ENCODE measurements at regions not wholly inside any gene's neighbourhood (a gene's known extent, or its start where the extent isn't known, plus 50 kb on each side); places are given as distances from the start of the nearest gene placed in this dataset.

- Histone ChIP-seq H3K4me3 (ENCODE audit: low read depth, low read length, poor library complexity, severe bottlenecking) (no peak overlapping the region), H3K36me3 (ENCODE audit: insufficient read depth, low read length) (no peaks in the 10 kb centered on the region), H2AFZ (ENCODE audit: low read length) (no peak overlapping the region), H4K20me1 (ENCODE audit: insufficient read depth, low read length) (no peaks in the 10 kb centered on the region), H3K9me3 (ENCODE audit: low read length) (no peaks in the 10 kb centered on the region), H3K4me1 (ENCODE audit: insufficient read depth, low read length, poor library complexity, severe bottlenecking) (no peaks in the 10 kb centered on the region), H3K79me2 (ENCODE audit: insufficient read depth, low read depth, low read length) (no peaks in the 10 kb centered on the region), H3K9me2 (ENCODE audit: insufficient read depth, low read length) (no peaks in the 10 kb centered on the region), H3K4me2 (ENCODE audit: low read length) (no peak overlapping the region), H3K27ac (ENCODE audit: low read depth, low read length, poor library complexity, severe bottlenecking) (no peak overlapping the region)
- ChIA-PET CTCF (ENCODE audit: unreplicated experiment) (no interaction called here), POLR2A (no interaction called here)
- no peak for TF ChIP-seq CTCF (conservative IDR thresholded peaks at IDR 0.05; ENCODE audit: low read length)
- no peak for TF ChIP-seq EZH2phosphoT487 (IDR thresholded peaks at IDR 0.05; ENCODE audit: borderline replicate concordance, low read depth, low read length)
- intact Hi-C loops (cut with micrococcal nuclease; ENCODE audit: unreplicated experiment), result no loop called here
- no peak for DNase-seq (ENCODE audit: low spot score)
- no TSS peak for BruUV-seq (replicated peaks)
Observed at GRCh38 chr10:24054421-24054820, 154.5 kb upstream of the KIAA1217 start.

DNA sequence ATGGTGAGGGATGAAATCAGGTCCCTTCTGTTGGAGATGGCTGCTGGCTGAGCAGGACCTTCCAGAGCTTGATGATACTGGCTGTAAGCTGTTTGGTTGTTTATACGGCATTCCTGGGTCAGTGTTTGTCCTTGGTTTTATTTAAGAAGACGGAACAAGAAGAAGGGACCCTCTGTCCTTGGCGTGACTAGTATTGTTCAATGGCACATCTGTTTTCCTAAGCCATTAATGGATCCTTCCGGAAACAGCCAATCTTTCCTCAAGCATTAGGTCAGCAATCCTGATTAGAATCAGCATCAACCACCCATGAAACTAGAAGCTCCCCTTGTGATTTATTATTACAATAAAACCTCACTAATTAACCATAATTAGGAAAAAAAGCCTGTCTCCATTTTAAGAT, 128.7 kb upstream of the KIAA1217 start:
- intact Hi-C loops (cut with micrococcal nuclease; ENCODE audit: unreplicated experiment), result no loop called here
- BruUV-seq (replicated peaks), result no TSS peak
- CTCF ChIA-PET (ENCODE audit: unreplicated experiment), result no interaction called here
- DNase-seq (ENCODE audit: low spot score), result no peak
- Histone ChIP-seq H3K9me2 (ENCODE audit: insufficient read depth, low read length) (no peaks in the 10 kb centered on the region), H3K4me3 (ENCODE audit: low read depth, low read length, poor library complexity, severe bottlenecking) (no peak overlapping the region), H3K4me2 (ENCODE audit: low read length) (no peak overlapping the region), H2AFZ (ENCODE audit: low read length) (no peak overlapping the region), H3K79me2 (ENCODE audit: insufficient read depth, low read depth, low read length) (no peaks in the 10 kb centered on the region), H3K9me3 (ENCODE audit: low read length) (no peaks in the 10 kb centered on the region), H3K27ac (ENCODE audit: low read depth, low read length, poor library complexity, severe bottlenecking) (no peak overlapping the region), H3K36me3 (ENCODE audit: insufficient read depth, low read length) (no peaks in the 10 kb centered on the region), H4K20me1 (ENCODE audit: insufficient read depth, low read length) (no peaks in the 10 kb centered on the region), H3K4me1 (ENCODE audit: insufficient read depth, low read length, poor library complexity, severe bottlenecking) (no peaks in the 10 kb centered on the region)
- POLR2A ChIA-PET, result interaction anchor here (0.7 kb wide), 1 partner anchor 183 kb away, joined by 3 read pairs; no protein-coding TSS in a partner anchor
- TF ChIP-seq CTCF (conservative IDR thresholded peaks at IDR 0.05; ENCODE audit: low read length), result no peak
- TF ChIP-seq EZH2phosphoT487 (IDR thresholded peaks at IDR 0.05; ENCODE audit: borderline replicate concordance, low read depth, low read length), result no peak

- Histone ChIP-seq H3K27ac (ENCODE audit: low read depth, low read length, poor library complexity, severe bottlenecking) (no peak overlapping the region), H3K36me3 (ENCODE audit: insufficient read depth, low read length) (no peaks in the 10 kb centered on the region), H3K9me3 (ENCODE audit: low read length) (no peaks in the 10 kb centered on the region), H3K4me3 (ENCODE audit: low read depth, low read length, poor library complexity, severe bottlenecking) (no peak overlapping the region), H2AFZ (ENCODE audit: low read length) (no peak overlapping the region), H4K20me1 (ENCODE audit: insufficient read depth, low read length) (no peaks in the 10 kb centered on the region), H3K79me2 (ENCODE audit: insufficient read depth, low read depth, low read length) (no peaks in the 10 kb centered on the region), H3K9me2 (ENCODE audit: insufficient read depth, low read length) (no peaks in the 10 kb centered on the region), H3K4me1 (ENCODE audit: insufficient read depth, low read length, poor library complexity, severe bottlenecking) (no peaks in the 10 kb centered on the region), H3K4me2 (ENCODE audit: low read length) (no peak overlapping the region)
- no peak for DNase-seq (ENCODE audit: low spot score)
- TF ChIP-seq EZH2phosphoT487 (IDR thresholded peaks at IDR 0.05; ENCODE audit: borderline replicate concordance, low read depth, low read length) (no peak), CTCF (conservative IDR thresholded peaks at IDR 0.05; ENCODE audit: low read length) (no peak)
- no TSS peak for BruUV-seq (replicated peaks)
- POLR2A ChIA-PET, result no interaction called here
- CTCF ChIA-PET (ENCODE audit: unreplicated experiment), result no interaction called here
- intact Hi-C loops (cut with micrococcal nuclease; ENCODE audit: unreplicated experiment), result no loop called here
Observed at GRCh38 chr10:24086296-24087086, 122.4 kb upstream of the KIAA1217 start.

Measured in OCI-LY7 (cell line).